Psoas muscle (tissue), 7 donors: ENCODE measurements at regions not wholly inside any gene's neighbourhood (a gene's known extent, or its start where the extent isn't known, plus 50 kb on each side); places are given as distances from the start of the nearest gene placed in this dataset.

Experiments used
- ATAC-seq, 4 donors: fragments of 200-7000 bp; cut with Tn5 transposase; one replicate each; pipeline ENCODE4 v1.9.1; 2020; ENCODE audit warnings: moderate library complexity in 3 of 4, mild to moderate bottlenecking in 2 of 4
- DNase-seq, 2 donors: peaks; one replicate each; pipeline ENCODE4 v3.0.0-alpha.2; 2020
- H3K27ac ChIP-seq: fragments of 200-600 bp; one replicate; pipeline ENCODE4 v1.8.0; 2022
- H3K27me3 ChIP-seq, 3 donors: fragments of 200-600 bp in 1 of 3; one replicate each; pipeline versions ENCODE4 v1.6.1 to v1.8.0; 2013 to 2022; ENCODE audit warnings: low read length in 2 of 3, mild to moderate bottlenecking in 2 of 3, moderate library complexity in 1 of 3; ENCODE audit not compliant: insufficient read depth in 3 of 3
- H3K36me3 ChIP-seq, 2 donors: fragments of 200-600 bp in 1 of 2; one replicate each; pipeline versions ENCODE4 v1.6.1 to v1.8.0; 2013 to 2022; ENCODE audit warnings: low read depth in 1 of 2, mild to moderate bottlenecking in 1 of 2, moderate library complexity in 1 of 2; ENCODE audit not compliant: insufficient read depth in 1 of 2
- H3K4me1 ChIP-seq: fragments of 200-600 bp; one replicate; pipeline ENCODE4 v1.8.0; 2022
- H3K4me3 ChIP-seq: fragments of 200-600 bp; one replicate; pipeline ENCODE4 v1.8.0; 2022; ENCODE audit warnings: mild to moderate bottlenecking
- H3K9me3 ChIP-seq: fragments of 200-600 bp; one replicate; pipeline ENCODE4 v1.8.0; 2022
- WGBS, 3 donors: extraction: QIAGEN DNeasy Blood & Tissue Kit; methylation state at CpG; one replicate each; pipeline versions ENCODE4 v1.1.6 to v1.1.7; 2013; 5-methylcytosine and 5-hydroxymethylcytosine counted together
- intact Hi-C, 2 donors: fragments of 100-400 bp; cut with DNase I; formaldehyde crosslinking; loops; one replicate each; pipeline versions ENCODE4 v1.11.0 to v1.14.2; 2022
- TF ChIP-seq, protein P1 (sequence below): fragments of 200-600 bp; IDR thresholded peaks from one replicate; pipeline ENCODE4 v1.8.0; 2022; ENCODE audit warnings: antibody characterized with exemption
- donor health status: healthy with polysubstance abuse.
- donor health status: DM: no; HTN: no; CAD: no; lungs with moderate emphysema.
- donor health status: Bipolar disorder and iron deficiency.
- donor health status: healthy.
- donor health status: DM: yes; HTN: yes; CAD: no.
- donor health status: DM: no; HTN: no; CAD: no.
- donor health status: DM: yes; HTN: yes; CAD: no.

DNA sequence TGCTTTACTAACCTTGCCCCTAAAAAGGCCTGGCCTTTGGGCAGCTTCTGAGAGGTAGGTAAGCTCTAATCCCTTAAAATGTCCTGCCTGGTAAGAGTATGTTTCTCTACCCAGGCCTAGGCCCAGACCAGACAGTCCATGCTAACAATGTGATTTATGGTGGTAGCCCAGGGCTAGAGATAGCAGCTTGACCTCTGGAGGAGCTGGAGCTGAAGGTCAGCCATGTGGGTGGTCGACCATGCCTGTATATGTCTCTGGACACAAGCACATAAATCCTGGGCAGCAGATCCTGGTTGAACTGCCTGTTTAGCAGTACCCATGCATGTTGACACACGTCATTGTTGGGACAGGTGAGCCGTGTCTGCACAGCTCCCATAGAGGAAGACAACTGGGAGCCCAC, 62.1 kb upstream of the PHACTR1 start:
- TF ChIP-seq, protein P1, sequence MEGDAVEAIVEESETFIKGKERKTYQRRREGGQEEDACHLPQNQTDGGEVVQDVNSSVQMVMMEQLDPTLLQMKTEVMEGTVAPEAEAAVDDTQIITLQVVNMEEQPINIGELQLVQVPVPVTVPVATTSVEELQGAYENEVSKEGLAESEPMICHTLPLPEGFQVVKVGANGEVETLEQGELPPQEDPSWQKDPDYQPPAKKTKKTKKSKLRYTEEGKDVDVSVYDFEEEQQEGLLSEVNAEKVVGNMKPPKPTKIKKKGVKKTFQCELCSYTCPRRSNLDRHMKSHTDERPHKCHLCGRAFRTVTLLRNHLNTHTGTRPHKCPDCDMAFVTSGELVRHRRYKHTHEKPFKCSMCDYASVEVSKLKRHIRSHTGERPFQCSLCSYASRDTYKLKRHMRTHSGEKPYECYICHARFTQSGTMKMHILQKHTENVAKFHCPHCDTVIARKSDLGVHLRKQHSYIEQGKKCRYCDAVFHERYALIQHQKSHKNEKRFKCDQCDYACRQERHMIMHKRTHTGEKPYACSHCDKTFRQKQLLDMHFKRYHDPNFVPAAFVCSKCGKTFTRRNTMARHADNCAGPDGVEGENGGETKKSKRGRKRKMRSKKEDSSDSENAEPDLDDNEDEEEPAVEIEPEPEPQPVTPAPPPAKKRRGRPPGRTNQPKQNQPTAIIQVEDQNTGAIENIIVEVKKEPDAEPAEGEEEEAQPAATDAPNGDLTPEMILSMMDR = no peak
- WGBS, 3 donors = 21 to 33% (median 30%) methylated on average over 3 of the region's 3 CpGs
- ATAC-seq (no peak), DNase-seq (no peak)
- H3K9me3 ChIP-seq = no peaks in the 10 kb centered on the region
- no peaks in the 10 kb centered on the region for H3K4me1 ChIP-seq
- no peaks in the 10 kb centered on the region for H3K27me3 ChIP-seq
- H3K4me3 ChIP-seq = no peak overlapping the region
- no peak overlapping the region for H3K27ac ChIP-seq
- intact Hi-C loops = no loop called here
- H3K36me3 ChIP-seq = no peaks in the 10 kb centered on the region

DNA sequence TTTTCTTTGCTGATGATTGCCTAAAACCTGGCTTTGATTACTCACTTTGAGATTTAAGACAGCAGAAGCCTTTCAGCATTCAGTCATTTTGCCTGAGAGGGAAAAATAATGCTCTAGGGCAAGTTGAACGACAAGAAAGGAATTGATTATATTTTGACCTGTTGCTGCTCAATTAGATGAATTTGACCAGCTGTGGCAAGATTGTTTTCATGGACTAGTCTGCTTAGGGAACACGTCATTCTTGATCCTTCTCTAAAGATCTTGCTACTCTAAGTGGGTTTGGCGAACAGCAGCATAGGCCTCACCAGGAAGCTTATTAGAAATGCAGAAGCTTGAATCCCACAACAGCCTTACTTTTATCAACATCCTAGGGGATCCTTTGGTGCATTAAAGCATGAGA, 59.7 kb upstream of the PHACTR1 start:
- TF ChIP-seq, protein P1 = no peak
- Histone ChIP-seq H3K4me1 (no peaks in the 10 kb centered on the region), H3K4me3 (no peak overlapping the region), H3K27ac (no peak overlapping the region), H3K9me3 (no peaks in the 10 kb centered on the region), H3K27me3 (no peaks in the 10 kb centered on the region), H3K36me3 (no peaks in the 10 kb centered on the region)
- WGBS, 3 donors = 46 to 55% (median 49%) methylated on average over 3 of the region's 3 CpGs
- intact Hi-C loops = no loop called here
- no peak for DNase-seq
- no peak for ATAC-seq

DNA sequence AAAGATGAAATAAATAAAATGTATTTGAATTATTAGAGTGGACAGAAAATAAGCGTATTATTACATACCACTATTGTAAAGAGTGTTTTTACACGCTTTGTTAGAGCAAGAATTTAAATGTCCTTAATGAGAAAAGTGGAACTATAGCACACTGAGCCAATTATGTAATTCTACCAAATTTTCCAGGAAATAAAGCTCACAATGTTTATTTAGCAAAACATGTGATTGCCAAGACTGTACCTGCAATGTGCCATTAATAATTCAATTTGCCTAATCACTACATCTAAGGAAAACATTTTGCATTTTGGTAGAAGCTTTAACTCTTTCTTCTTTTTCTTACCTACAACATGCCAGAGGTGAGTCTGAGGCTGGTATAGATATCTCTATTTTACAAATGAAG, 58.7 kb upstream of the PHACTR1 start:
- H3K9me3 ChIP-seq = no peaks in the 10 kb centered on the region
- 88 to 94% (median 94%) methylated on average over 2 of the region's 2 CpGs for WGBS, 3 donors
- ATAC-seq = no peak
- no peak for DNase-seq
- H3K4me1 ChIP-seq = no peaks in the 10 kb centered on the region
- H3K27ac ChIP-seq = no peak overlapping the region
- TF ChIP-seq, protein P1 = no peak
- no peak overlapping the region for H3K4me3 ChIP-seq
- no peaks in the 10 kb centered on the region for H3K36me3 ChIP-seq
- intact Hi-C loops = no loop called here
- no peaks in the 10 kb centered on the region for H3K27me3 ChIP-seq

DNA sequence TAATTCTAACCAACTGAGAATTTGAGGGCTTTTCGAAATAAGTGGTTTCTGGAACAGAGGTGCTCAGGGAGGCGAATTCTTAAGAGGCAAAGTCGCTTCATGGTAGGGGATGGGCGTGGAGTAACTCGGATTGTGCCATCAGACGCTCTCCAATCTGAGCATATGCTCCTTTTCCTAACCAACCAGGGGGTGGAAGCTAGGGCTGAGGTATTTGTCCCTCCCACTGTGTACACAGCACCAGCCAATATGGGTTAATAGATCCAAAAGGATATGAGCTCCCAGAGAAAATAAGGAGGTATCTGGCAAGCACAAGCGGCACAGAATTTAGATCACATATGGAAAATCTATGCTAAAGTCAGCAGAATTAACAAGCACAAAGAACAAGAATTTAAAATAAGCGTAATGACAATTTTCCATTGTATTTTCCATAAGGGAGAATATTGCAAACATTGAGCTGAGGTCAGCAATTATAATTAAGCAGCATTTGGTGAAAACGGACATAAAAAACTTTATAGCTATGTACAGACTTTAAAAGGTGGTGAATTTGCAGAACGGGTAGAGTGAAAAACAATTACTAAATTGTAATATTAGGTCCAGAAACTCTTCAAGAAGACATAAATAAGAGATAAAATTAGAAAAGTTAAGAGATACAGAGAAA, 55.0 kb upstream of the PHACTR1 start:
- Histone ChIP-seq H3K4me3 (no peak overlapping the region), H3K9me3 (no peaks in the 10 kb centered on the region), H3K4me1 (no peaks in the 10 kb centered on the region), H3K27me3 (no peaks in the 10 kb centered on the region), H3K27ac (no peak overlapping the region), H3K36me3 (no peaks in the 10 kb centered on the region)
- ATAC-seq = no peak
- DNase-seq = no peak
- TF ChIP-seq, protein P1 = no peak
- WGBS, 3 donors = 81 to 87% (median 81%) methylated on average over 10 of the region's 10 CpGs
- intact Hi-C loops = no loop called here
